ENCODE measurements at regions not wholly inside any gene's neighbourhood (a gene's known extent, or its start where the extent isn't known, plus 50 kb on each side); places are given as distances from the start of the nearest gene placed in this dataset.

GRCh38 chr1:209157546-209158249 lies 425.8 kb upstream of the CAMK1G start:
- Mint-ChIP-seq H3K4me3 (ENCODE audit: unreplicated experiment) (no peak overlapping the region), H3K9me3 (ENCODE audit: low read depth) (no peaks in the 10 kb centered on the region), H3K36me3 (ENCODE audit: low read depth) (no peaks in the 10 kb centered on the region), H3K27me3 (ENCODE audit: low read depth) (peaks cover 9% of the 10 kb centered on the region), H3K4me1 (ENCODE audit: low read depth) (no peaks in the 10 kb centered on the region), H3K27ac (ENCODE audit: unreplicated experiment) (no peak overlapping the region)
- no peak for DNase-seq (ENCODE audit: low spot score)
- no peak for TF ChIP-seq CTCF (IDR thresholded peaks at IDR 0.05)

- Mint-ChIP-seq H3K36me3 (ENCODE audit: low read depth) (no peaks in the 10 kb centered on the region), H3K4me3 (ENCODE audit: unreplicated experiment) (no peak overlapping the region), H3K4me1 (ENCODE audit: low read depth) (no peaks in the 10 kb centered on the region), H3K27ac (ENCODE audit: unreplicated experiment) (no peak overlapping the region), H3K27me3 (ENCODE audit: low read depth) (peaks cover 7% of the 10 kb centered on the region), H3K9me3 (ENCODE audit: low read depth) (no peaks in the 10 kb centered on the region)
- DNase-seq (ENCODE audit: low spot score): no peak
- TF ChIP-seq CTCF (IDR thresholded peaks at IDR 0.05): no peak
These were observed 424.7 kb upstream of the CAMK1G start for GRCh38 chr1:209158851-209159250.

GRCh38 chr1:209160230-209160629 lies 423.3 kb upstream of the CAMK1G start:
- Mint-ChIP-seq H3K27ac (ENCODE audit: unreplicated experiment) (no peak overlapping the region), H3K4me3 (ENCODE audit: unreplicated experiment) (no peak overlapping the region), H3K9me3 (ENCODE audit: low read depth) (no peaks in the 10 kb centered on the region), H3K36me3 (ENCODE audit: low read depth) (no peaks in the 10 kb centered on the region), H3K27me3 (ENCODE audit: low read depth) (peaks cover 4% of the 10 kb centered on the region), H3K4me1 (ENCODE audit: low read depth) (no peaks in the 10 kb centered on the region)
- DNase-seq (ENCODE audit: low spot score): no peak
- TF ChIP-seq CTCF (IDR thresholded peaks at IDR 0.05): no peak

GRCh38 chr1:209162651-209163050 lies 420.9 kb upstream of the CAMK1G start:
- no peak for TF ChIP-seq CTCF (IDR thresholded peaks at IDR 0.05)
- Mint-ChIP-seq H3K27me3 (ENCODE audit: low read depth) (peaks cover 4% of the 10 kb centered on the region), H3K27ac (ENCODE audit: unreplicated experiment) (no peak overlapping the region), H3K4me3 (ENCODE audit: unreplicated experiment) (no peak overlapping the region), H3K9me3 (ENCODE audit: low read depth) (peaks cover 4% of the 10 kb centered on the region), H3K36me3 (ENCODE audit: low read depth) (peaks cover 1% of the 10 kb centered on the region), H3K4me1 (ENCODE audit: low read depth) (no peaks in the 10 kb centered on the region)
- DNase-seq (ENCODE audit: low spot score): no peak

- peaks cover 6% of the 10 kb centered on the region for H3K9me3 Mint-ChIP-seq (ENCODE audit: low read depth)
- DNase-seq (ENCODE audit: low spot score): no peak
- TF ChIP-seq CTCF (IDR thresholded peaks at IDR 0.05): no peak
- no peak overlapping the region for H3K27ac Mint-ChIP-seq (ENCODE audit: unreplicated experiment)
- H3K4me1 Mint-ChIP-seq (ENCODE audit: low read depth): no peaks in the 10 kb centered on the region
- peaks cover 1% of the 10 kb centered on the region for H3K36me3 Mint-ChIP-seq (ENCODE audit: low read depth)
- no peak overlapping the region for H3K4me3 Mint-ChIP-seq (ENCODE audit: unreplicated experiment)
- H3K27me3 Mint-ChIP-seq (ENCODE audit: low read depth): peaks cover 2% of the 10 kb centered on the region
These were observed 415.3 kb upstream of the CAMK1G start for GRCh38 chr1:209168204-209168603.
